ENCODE measurements at regions not wholly inside any gene's neighbourhood (a gene's known extent, or its start where the extent isn't known, plus 50 kb on each side); places are given as distances from the start of the nearest gene placed in this dataset.
"Not testable (repeated sequence)": the region's sequence is repeated elsewhere in the genome, so short reads cannot be mapped to it uniquely, and the experiment has no call there.

GRCh38 chr2:56985609-56986008 lies 801.8 kb downstream of the CCDC85A start:
- DNase-seq (ENCODE audit: extremely low read depth, low read depth): no peak
- TF ChIP-seq, protein P1, sequence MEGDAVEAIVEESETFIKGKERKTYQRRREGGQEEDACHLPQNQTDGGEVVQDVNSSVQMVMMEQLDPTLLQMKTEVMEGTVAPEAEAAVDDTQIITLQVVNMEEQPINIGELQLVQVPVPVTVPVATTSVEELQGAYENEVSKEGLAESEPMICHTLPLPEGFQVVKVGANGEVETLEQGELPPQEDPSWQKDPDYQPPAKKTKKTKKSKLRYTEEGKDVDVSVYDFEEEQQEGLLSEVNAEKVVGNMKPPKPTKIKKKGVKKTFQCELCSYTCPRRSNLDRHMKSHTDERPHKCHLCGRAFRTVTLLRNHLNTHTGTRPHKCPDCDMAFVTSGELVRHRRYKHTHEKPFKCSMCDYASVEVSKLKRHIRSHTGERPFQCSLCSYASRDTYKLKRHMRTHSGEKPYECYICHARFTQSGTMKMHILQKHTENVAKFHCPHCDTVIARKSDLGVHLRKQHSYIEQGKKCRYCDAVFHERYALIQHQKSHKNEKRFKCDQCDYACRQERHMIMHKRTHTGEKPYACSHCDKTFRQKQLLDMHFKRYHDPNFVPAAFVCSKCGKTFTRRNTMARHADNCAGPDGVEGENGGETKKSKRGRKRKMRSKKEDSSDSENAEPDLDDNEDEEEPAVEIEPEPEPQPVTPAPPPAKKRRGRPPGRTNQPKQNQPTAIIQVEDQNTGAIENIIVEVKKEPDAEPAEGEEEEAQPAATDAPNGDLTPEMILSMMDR (IDR thresholded peaks at IDR 0.05; ENCODE audit: low read depth, low read length): no peak

DNA sequence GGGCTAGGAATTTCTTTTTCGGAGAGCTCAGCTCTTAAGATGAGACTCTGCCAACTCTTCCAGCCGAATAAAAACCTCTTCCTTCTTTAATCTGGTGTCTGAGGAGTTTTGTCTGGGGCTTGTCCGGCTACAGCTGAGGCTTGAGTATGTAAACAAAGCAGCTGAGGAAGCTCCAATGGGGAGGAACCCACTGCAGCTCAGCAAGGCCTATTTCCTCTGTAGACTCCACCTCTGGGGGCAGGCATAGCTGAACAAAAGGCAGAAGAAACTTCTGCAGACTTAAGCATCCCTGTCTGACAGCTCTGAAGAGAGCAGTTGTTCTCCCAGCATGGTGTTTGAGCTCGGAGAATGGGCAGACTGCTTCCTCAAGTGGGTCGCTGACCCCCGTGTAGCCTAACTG lies 838.7 kb downstream of the CCDC85A start:
- DNase-seq (ENCODE audit: extremely low read depth, low read depth): no peak
- TF ChIP-seq, protein P1 (IDR thresholded peaks at IDR 0.05; ENCODE audit: low read depth, low read length): no peak

DNA sequence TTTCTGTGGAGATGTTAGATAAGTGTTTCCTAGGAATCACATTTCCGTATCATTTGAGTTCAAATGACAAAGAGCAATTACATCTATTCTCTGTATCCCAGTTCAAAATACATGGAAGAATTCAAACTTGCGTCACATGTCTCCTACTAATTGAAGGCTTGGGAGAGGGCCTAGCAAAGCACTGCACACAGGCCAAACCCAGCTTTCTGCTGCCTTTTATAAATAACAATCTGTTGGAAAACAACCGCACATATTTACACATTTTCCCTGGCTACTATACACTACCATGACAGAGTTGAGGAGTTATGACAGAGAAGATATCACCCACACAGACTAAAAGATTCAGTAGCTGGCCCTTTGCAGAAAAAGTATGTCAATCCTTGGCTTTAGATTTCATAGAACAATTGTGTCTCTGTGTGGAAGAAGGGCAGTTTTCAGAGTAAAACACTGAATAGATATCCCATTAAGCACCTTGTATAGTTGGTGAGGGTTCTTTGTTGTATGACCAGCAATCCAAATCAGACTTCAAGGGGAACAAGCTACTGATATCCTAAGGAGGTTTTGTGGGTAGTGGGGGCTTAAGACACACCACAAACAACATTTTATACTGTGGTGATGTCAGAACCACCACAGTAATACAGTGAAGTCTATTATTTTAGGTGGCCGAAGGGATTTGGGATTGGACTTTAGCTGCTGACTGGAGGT lies 861.3 kb downstream of the CCDC85A start:
- TF ChIP-seq, protein P1 (IDR thresholded peaks at IDR 0.05; ENCODE audit: low read depth, low read length): no peak
- no peak for DNase-seq (ENCODE audit: extremely low read depth, low read depth)

DNA sequence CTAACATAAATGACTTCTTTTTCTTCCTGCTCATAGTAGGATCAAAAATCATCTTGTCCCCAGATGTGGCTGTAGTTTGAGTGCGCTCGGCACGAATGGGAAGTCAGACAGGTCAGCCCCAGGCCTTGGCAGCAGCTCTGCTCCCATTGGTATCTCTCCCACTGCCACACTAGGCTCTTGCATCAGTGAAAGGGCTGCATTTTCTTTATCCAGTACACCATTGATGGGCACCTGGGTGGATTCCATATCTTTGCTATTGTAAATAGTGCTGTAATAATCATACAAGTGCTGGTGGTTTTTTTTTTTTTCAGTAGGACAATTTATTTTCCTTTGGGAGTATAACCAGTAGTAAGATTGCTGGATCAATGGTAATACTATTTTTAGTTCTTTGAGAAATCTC lies 865.5 kb downstream of the CCDC85A start:
- no peak for DNase-seq (ENCODE audit: extremely low read depth, low read depth)
- TF ChIP-seq, protein P1 (IDR thresholded peaks at IDR 0.05; ENCODE audit: low read depth, low read length): no peak

- TF ChIP-seq, protein P1 (IDR thresholded peaks at IDR 0.05; ENCODE audit: low read depth, low read length): no peak
- no peak for DNase-seq (ENCODE audit: extremely low read depth, low read depth)
These were observed 866.2 kb downstream of the CCDC85A start for GRCh38 chr2:57050007-57050406.

GRCh38 chr2:57066301-57066700 lies 882.5 kb downstream of the CCDC85A start:
- DNase-seq (ENCODE audit: extremely low read depth, low read depth): not testable (repeated sequence)

GRCh38 chr2:57075226-57075625 lies 891.4 kb downstream of the CCDC85A start:
- DNase-seq (ENCODE audit: extremely low read depth, low read depth): no peak
- TF ChIP-seq, protein P1 (IDR thresholded peaks at IDR 0.05; ENCODE audit: low read depth, low read length): no peak

DNA sequence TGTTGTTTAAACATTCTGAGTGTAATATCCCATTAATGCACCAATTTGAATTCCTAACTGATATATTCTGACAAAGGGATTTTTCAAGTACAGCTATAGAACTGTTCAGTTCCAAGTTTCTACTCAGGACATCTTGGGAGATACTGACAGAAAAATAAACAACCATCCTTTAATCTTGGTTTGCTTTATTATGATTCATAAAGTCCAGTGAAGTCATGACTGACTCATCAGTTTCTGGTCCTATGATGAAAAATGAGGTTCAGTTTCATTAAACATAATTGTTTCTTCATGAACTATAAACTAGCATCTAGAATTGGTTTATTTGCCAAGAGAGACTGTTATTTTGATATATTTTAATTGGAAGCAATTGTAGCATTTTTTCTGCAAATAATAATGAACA lies 896.2 kb downstream of the CCDC85A start:
- no peak for DNase-seq (ENCODE audit: extremely low read depth, low read depth)

More for the DNA sequence above, 896.2 kb downstream of the CCDC85A start:
- TF ChIP-seq, protein P1 (IDR thresholded peaks at IDR 0.05; ENCODE audit: low read depth, low read length): no peak

Measured in AG09319 (cell line).